Common myeloid progenitor, CD34-positive (primary cell): ENCODE measurements at regions not wholly inside any gene's neighbourhood (a gene's known extent, or its start where the extent isn't known, plus 50 kb on each side); places are given as distances from the start of the nearest gene placed in this dataset.
"Not testable (repeated sequence)": the region's sequence is repeated elsewhere in the genome, so short reads cannot be mapped to it uniquely, and the experiment has no call there.

Experiments used
- CTCF ChIA-PET: fragments of 350-600 bp; sonication (Branson Sonifier 250); formaldehyde crosslinking; loops from one replicate; lab custom pipeline; 2021; ENCODE audit warnings: antibody characterized with exemption; lab: Charles Lee
- POLR2A ChIA-PET: fragments of 350-600 bp; sonication (Branson Sonifier 250); formaldehyde crosslinking; loops from one replicate; lab custom pipeline; 2021; ENCODE audit warnings: antibody characterized with exemption; lab: Charles Lee
- DNase-seq, 3 donors: peaks; one replicate each; pipeline versions ENCODE4 v3.0.0 to v3.0.0-alpha.2; 2013
- H3K27ac ChIP-seq, 2 experiments: 1 replicate in 1 of 2; 2 replicates in 1 of 2; pipeline ENCODE4 v1.7.0; 2013; ENCODE audit warnings: inconsistent platforms in 2 of 2, low read length in 2 of 2, mild to moderate bottlenecking in 2 of 2, low read depth in 1 of 2, moderate library complexity in 1 of 2; ENCODE audit not compliant: severe bottlenecking in 2 of 2, insufficient read depth in 1 of 2, poor library complexity in 1 of 2
- H3K27me3 ChIP-seq, 5 experiments: replicated peaks in 2 of 5; 1 replicate in 3 of 5; 2 replicates in 2 of 5; pipeline versions ENCODE4 v1.6.1 to v1.7.0; 2013; ENCODE audit warnings: low read length in 4 of 5, mild to moderate bottlenecking in 2 of 5, moderate library complexity in 2 of 5, inconsistent platforms in 1 of 5; ENCODE audit not compliant: insufficient read depth in 5 of 5, control insufficient read depth in 4 of 5
- H3K36me3 ChIP-seq, 4 experiments: 1 replicate in 2 of 4; 2 replicates in 2 of 4; pipeline versions ENCODE4 v1.6.1 to v1.7.0; 2013; ENCODE audit warnings: low read length in 3 of 4, control low read depth in 1 of 4, mild to moderate bottlenecking in 1 of 4; ENCODE audit not compliant: control insufficient read depth in 4 of 4, insufficient read depth in 4 of 4
- H3K4me1 ChIP-seq, 4 experiments: 1 replicate in 3 of 4; 2 replicates in 1 of 4; pipeline versions ENCODE4 v1.6.1 to v1.7.1; 2013; ENCODE audit warnings: low read length in 3 of 4, mild to moderate bottlenecking in 3 of 4, control low read depth in 1 of 4, inconsistent platforms in 1 of 4, moderate library complexity in 1 of 4; ENCODE audit not compliant: control insufficient read depth in 4 of 4, insufficient read depth in 4 of 4; ENCODE audit errors: control extremely low read depth in 1 of 4
- H3K4me3 ChIP-seq, 7 experiments: 1 replicate in 4 of 7; 2 replicates in 3 of 7; pipeline versions ENCODE4 v1.5.1 to v1.7.0; 2013; ENCODE audit warnings: mild to moderate bottlenecking in 7 of 7, low read length in 6 of 7, moderate library complexity in 6 of 7, inconsistent platforms in 2 of 7, low read depth in 2 of 7, control low read depth in 1 of 7; ENCODE audit not compliant: insufficient read depth in 4 of 7, control insufficient read depth in 1 of 7; ENCODE audit errors: extremely low read depth in 1 of 7
- H3K9me3 ChIP-seq, 5 experiments: 1 replicate in 4 of 5; 2 replicates in 1 of 5; pipeline versions ENCODE4 v1.6.1 to v1.7.1; 2013; ENCODE audit warnings: low read length in 4 of 5, mild to moderate bottlenecking in 2 of 5, inconsistent platforms in 1 of 5, low read depth in 1 of 5, moderate library complexity in 1 of 5; ENCODE audit not compliant: control insufficient read depth in 4 of 5, insufficient read depth in 2 of 5; ENCODE audit errors: control extremely low read depth in 1 of 5
- WGBS: methylation state at CpG from one replicate; pipeline ENCODE4 v1.1.5; 2013; ENCODE audit not compliant: insufficient coverage; 5-methylcytosine and 5-hydroxymethylcytosine counted together

- DNase-seq: no peak
- Histone ChIP-seq H3K36me3 (no peaks in the 10 kb centered on the region), H3K4me1 (no peaks in the 10 kb centered on the region), H3K9me3 (peaks cover 0 to 8% (median 3%) of the 10 kb centered on the region in 5 experiments), H3K27ac (no peak overlapping the region), H3K27me3 (peaks cover 0 to 27% (median 2%) of the 10 kb centered on the region in 5 experiments), H3K4me3 (no peak overlapping the region)
- POLR2A ChIA-PET: no interaction called here
- 70% methylated on average over 7 of the region's 11 CpGs for WGBS
- CTCF ChIA-PET: interaction anchor here (0.5 kb wide), 1 partner anchor 976 kb away, joined by 3 read pairs; no protein-coding TSS in a partner anchor
Observed at GRCh38 chr17:72470121-72470705, 349.4 kb downstream of the SOX9 start.

GRCh38 chr17:72470734-72471133 lies 349.9 kb downstream of the SOX9 start:
- H3K4me3 ChIP-seq: no peak overlapping the region
- peaks cover 0 to 8% (median 3%) of the 10 kb centered on the region in 5 experiments for H3K9me3 ChIP-seq
- CTCF ChIA-PET: no interaction called here
- no peaks in the 10 kb centered on the region for H3K36me3 ChIP-seq
- WGBS: no CpG with 5 or more reads among the region's 2 CpGs
- no peak for DNase-seq
- H3K27ac ChIP-seq: no peak overlapping the region
- H3K4me1 ChIP-seq: no peaks in the 10 kb centered on the region
- POLR2A ChIA-PET: no interaction called here
- H3K27me3 ChIP-seq: peaks cover 0 to 30% (median 2%) of the 10 kb centered on the region in 5 experiments

GRCh38 chr17:72471296-72471695 lies 350.5 kb downstream of the SOX9 start:
- H3K9me3 ChIP-seq: peaks cover 0 to 10% (median 3%) of the 10 kb centered on the region in 5 experiments
- H3K36me3 ChIP-seq: no peaks in the 10 kb centered on the region
- peaks cover 0 to 34% (median 2%) of the 10 kb centered on the region in 5 experiments for H3K27me3 ChIP-seq
- H3K4me3 ChIP-seq: no peak overlapping the region
- CTCF ChIA-PET: interaction anchor here (1.3 kb wide), 1 partner anchor 88 kb away, joined by 3 read pairs; no protein-coding TSS in a partner anchor
- H3K4me1 ChIP-seq: no peaks in the 10 kb centered on the region
- POLR2A ChIA-PET: no interaction called here
- 100% methylated on average over 1 of the region's 3 CpGs for WGBS
- no peak overlapping the region for H3K27ac ChIP-seq
- no peak for DNase-seq

DNA sequence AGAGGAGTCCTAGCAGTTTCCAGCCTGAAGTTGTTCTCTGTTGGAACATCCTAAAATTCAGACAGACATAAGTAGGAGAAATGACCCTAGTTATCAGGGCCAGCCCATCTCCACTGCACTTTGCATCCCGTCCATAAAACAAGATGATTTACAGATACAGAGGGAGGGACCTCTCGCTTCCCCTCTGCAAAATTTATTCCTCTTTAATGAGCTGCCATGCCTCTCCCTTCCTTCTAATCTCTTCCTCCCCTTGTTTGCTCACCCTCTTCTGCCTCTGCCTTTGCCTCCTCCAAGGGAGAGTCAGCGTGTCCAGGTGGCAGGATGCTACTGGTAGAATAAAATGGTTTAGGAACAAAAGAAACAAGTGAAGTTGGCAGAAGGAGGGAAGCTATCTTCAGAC lies 351.3 kb downstream of the SOX9 start:
- POLR2A ChIA-PET: no interaction called here
- DNase-seq: no peak
- CTCF ChIA-PET: interaction anchor here (1.3 kb wide), 1 partner anchor 87 kb away, joined by 3 read pairs; no protein-coding TSS in a partner anchor
- Histone ChIP-seq H3K27me3 (peaks cover 0 to 41% (median 2%) of the 10 kb centered on the region in 5 experiments), H3K4me1 (no peaks in the 10 kb centered on the region), H3K27ac (no peak overlapping the region), H3K36me3 (no peaks in the 10 kb centered on the region), H3K9me3 (peaks cover 0 to 10% (median 3%) of the 10 kb centered on the region in 5 experiments), H3K4me3 (no peak overlapping the region)
- 67% methylated on average over 1 of the region's 3 CpGs for WGBS

- H3K4me3 ChIP-seq, H3K27ac ChIP-seq, CTCF ChIA-PET, POLR2A ChIA-PET, H3K36me3 ChIP-seq, DNase-seq, H3K4me1 ChIP-seq: not testable (repeated sequence)
- 100% methylated on average over 1 of the region's 4 CpGs for WGBS
- Histone ChIP-seq H3K9me3 (peaks cover 0 to 10% (median 3%) of the 10 kb centered on the region in 5 experiments), H3K27me3 (peaks cover 0 to 40% (median 2%) of the 10 kb centered on the region in 5 experiments)
Observed at GRCh38 chr17:72472853-72473390, 352.1 kb downstream of the SOX9 start.

DNA sequence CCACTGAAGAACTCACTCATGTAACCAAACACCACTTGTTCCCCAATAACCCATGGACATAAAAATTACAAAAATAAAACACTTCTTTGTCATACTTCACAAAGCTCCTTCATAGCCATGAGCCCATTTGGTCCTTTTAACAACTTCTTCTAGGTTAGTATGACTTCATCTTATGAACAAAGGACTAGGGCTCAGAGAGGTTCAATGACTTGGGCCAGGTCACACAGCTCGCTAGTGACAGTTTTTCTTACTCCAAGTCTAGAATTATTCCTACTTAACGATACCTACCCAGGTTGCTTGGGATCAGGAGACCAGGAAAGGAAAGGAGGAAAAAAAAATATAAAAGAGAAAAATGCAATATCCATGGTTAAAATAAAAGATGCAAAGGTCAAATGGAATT lies 353.4 kb downstream of the SOX9 start:
- no CpG with 5 or more reads among the region's 2 CpGs for WGBS
- ChIA-PET CTCF (no interaction called here), POLR2A (no interaction called here)
- H3K27me3 ChIP-seq: peaks cover 0 to 28% (median 0%) of the 10 kb centered on the region in 5 experiments
- H3K4me3 ChIP-seq: no peak overlapping the region
- no peak overlapping the region for H3K27ac ChIP-seq
- H3K36me3 ChIP-seq: no peaks in the 10 kb centered on the region
- H3K4me1 ChIP-seq: no peaks in the 10 kb centered on the region
- peaks cover 0 to 10% (median 4%) of the 10 kb centered on the region in 5 experiments for H3K9me3 ChIP-seq
- DNase-seq: no peak

DNA sequence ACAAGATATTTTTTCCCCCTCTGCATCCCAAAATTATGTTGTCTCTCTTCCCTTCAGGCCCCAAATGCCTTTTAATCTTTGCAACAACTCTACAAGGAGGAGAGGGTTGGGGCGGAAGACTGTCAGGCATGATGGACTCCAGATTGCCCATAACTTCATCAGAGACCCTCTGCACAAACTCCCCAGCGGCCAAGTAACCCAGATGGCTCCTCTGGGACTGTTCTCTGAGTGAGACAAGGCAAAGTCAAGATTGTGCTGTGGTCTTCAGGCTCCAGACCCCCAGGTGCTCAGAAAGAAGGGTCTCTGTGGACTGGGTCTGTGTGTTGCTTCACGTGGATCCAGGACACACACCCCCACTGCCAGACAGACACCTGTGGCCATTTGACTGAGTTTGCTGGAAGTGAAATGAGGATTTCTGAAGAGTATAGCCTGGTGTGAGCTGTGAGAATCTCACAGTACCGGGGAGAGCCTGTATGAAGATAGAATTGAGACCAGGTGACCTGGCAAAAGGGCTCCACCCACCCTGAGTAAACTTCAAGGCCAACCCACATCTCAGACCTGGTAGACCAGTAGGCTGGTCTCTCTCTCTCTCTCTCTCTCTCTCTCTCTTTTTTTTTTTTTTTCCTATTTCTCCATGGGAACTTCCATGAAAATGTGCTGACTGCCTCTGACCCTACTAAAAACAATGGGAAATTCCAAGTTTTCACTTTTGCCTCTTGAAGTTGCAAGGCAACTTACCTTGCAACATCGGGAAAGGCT lies 354.1 kb downstream of the SOX9 start:
- Histone ChIP-seq H3K9me3 (peaks cover 0 to 10% (median 4%) of the 10 kb centered on the region in 5 experiments), H3K4me1 (no peaks in the 10 kb centered on the region), H3K4me3 (no peak overlapping the region), H3K36me3 (no peaks in the 10 kb centered on the region), H3K27ac (no peak overlapping the region), H3K27me3 (peaks cover 0 to 28% (median 0%) of the 10 kb centered on the region in 5 experiments)
- CTCF ChIA-PET: no interaction called here
- POLR2A ChIA-PET: no interaction called here
- WGBS: 63% methylated on average over 2 of the region's 5 CpGs
- DNase-seq: no peak
